ENCODE measurements at regions not wholly inside any gene's neighbourhood (a gene's known extent, or its start where the extent isn't known, plus 50 kb on each side); places are given as distances from the start of the nearest gene placed in this dataset.

DNA sequence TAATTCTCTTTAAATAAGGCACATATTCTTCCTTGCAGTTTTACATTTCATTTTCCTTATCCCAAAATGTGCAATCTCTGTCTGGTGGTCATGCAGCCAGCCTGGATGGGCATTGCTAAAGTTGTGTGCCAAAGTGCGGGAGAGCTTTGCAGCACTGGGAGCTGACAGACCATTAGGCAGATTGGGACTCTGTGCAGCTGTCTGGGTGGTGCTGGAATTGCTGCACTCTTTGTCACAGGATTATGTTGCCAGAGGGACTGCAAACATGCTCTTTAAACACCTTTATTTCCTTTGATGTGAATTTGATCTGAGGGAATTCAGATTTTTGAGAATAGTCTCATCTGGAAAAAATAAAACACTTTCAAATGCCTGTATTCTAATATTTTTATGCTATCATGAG lies 956.2 kb upstream of the DIAPH2 start:
- no peaks in the 10 kb centered on the region for H3K9me3 ChIP-seq
- intact Hi-C loops (cut with DNase I), result no loop called here
- H3K4me1 ChIP-seq, result no peaks in the 10 kb centered on the region
- H3K27me3 ChIP-seq, result no peaks in the 10 kb centered on the region
- ATAC-seq (no peak), DNase-seq (no peak)
- TF ChIP-seq, protein P1, sequence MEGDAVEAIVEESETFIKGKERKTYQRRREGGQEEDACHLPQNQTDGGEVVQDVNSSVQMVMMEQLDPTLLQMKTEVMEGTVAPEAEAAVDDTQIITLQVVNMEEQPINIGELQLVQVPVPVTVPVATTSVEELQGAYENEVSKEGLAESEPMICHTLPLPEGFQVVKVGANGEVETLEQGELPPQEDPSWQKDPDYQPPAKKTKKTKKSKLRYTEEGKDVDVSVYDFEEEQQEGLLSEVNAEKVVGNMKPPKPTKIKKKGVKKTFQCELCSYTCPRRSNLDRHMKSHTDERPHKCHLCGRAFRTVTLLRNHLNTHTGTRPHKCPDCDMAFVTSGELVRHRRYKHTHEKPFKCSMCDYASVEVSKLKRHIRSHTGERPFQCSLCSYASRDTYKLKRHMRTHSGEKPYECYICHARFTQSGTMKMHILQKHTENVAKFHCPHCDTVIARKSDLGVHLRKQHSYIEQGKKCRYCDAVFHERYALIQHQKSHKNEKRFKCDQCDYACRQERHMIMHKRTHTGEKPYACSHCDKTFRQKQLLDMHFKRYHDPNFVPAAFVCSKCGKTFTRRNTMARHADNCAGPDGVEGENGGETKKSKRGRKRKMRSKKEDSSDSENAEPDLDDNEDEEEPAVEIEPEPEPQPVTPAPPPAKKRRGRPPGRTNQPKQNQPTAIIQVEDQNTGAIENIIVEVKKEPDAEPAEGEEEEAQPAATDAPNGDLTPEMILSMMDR (IDR thresholded peaks at IDR 0.05), result no peak
- H3K4me3 ChIP-seq, result no peak overlapping the region
- H3K27ac ChIP-seq, result no peak overlapping the region
- no peaks in the 10 kb centered on the region for H3K36me3 ChIP-seq

DNA sequence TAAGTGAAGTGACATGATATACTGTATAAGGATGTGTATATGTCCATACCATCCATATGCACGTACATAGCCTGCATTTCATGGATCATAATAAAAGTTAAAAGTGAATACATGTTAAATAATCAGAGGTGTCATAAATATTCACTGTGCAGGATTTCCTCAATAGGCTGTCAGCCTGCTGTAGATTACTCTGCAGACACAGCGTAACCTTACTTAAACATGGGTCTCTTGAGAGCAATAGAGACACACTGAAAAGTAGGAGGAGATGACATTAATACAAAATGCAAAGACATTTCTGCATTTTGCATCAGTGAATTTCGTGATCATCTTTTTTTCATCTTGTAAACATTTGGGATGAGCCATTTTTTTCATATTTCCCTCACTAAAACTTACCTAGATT lies 955.2 kb upstream of the DIAPH2 start:
- Histone ChIP-seq H3K4me3 (no peak overlapping the region), H3K27ac (no peak overlapping the region), H3K9me3 (no peaks in the 10 kb centered on the region), H3K27me3 (no peaks in the 10 kb centered on the region), H3K36me3 (no peaks in the 10 kb centered on the region), H3K4me1 (no peaks in the 10 kb centered on the region)
- intact Hi-C loops (cut with DNase I), result no loop called here
- TF ChIP-seq, protein P1 (IDR thresholded peaks at IDR 0.05), result no peak
- DNase-seq (no peak), ATAC-seq (no peak)

DNA sequence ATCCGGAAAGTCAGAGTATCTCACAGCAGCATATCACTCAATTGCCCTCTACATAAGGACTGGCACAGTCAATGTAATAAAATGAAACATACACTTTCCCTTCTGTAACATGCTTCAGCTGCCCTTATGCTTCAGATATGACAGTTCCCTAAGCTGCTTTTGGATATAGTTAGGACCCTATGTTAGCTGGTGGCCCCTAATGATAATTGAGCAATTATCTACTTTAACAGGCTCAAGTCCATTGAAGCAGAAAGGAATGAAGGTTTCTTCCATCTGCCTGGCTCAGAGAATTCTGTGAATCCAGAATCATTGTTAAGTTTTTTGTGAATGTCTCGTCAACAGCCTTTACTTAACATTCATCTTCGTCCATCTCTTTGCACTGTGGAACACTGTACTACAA lies 951.2 kb upstream of the DIAPH2 start:
- Histone ChIP-seq H3K27ac (no peak overlapping the region), H3K4me3 (no peak overlapping the region), H3K36me3 (no peaks in the 10 kb centered on the region), H3K27me3 (no peaks in the 10 kb centered on the region), H3K9me3 (no peaks in the 10 kb centered on the region), H3K4me1 (no peaks in the 10 kb centered on the region)
- DNase-seq, result no peak
- intact Hi-C loops (cut with DNase I), result no loop called here
- TF ChIP-seq, protein P1 (IDR thresholded peaks at IDR 0.05), result no peak
- ATAC-seq, result no peak

DNA sequence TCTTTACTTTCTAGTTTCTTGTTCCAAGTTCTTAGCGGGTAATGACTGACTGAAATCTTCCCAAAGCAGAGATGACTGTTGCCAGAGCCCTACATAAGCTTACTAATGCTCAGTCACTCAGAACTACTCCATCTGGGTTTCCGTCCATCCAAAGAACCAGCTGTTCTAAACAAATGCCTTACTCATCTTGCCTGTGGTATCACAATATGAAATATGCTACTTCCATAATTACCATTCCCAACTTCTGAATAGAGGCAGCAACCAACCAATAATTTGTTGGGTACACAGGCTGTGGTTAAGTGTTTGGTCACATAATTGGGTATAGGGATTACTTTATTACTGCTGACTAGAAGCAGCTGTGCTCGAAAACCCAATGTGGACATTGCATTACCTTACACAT lies 930.2 kb upstream of the DIAPH2 start:
- intact Hi-C loops (cut with DNase I), result no loop called here
- DNase-seq, result no peak
- TF ChIP-seq, protein P1 (IDR thresholded peaks at IDR 0.05), result no peak
- no peak overlapping the region for H3K27ac ChIP-seq
- ATAC-seq, result no peak
- no peaks in the 10 kb centered on the region for H3K27me3 ChIP-seq
- H3K4me3 ChIP-seq, result no peak overlapping the region
- no peaks in the 10 kb centered on the region for H3K36me3 ChIP-seq
- H3K9me3 ChIP-seq, result no peaks in the 10 kb centered on the region
- H3K4me1 ChIP-seq, result no peaks in the 10 kb centered on the region

DNA sequence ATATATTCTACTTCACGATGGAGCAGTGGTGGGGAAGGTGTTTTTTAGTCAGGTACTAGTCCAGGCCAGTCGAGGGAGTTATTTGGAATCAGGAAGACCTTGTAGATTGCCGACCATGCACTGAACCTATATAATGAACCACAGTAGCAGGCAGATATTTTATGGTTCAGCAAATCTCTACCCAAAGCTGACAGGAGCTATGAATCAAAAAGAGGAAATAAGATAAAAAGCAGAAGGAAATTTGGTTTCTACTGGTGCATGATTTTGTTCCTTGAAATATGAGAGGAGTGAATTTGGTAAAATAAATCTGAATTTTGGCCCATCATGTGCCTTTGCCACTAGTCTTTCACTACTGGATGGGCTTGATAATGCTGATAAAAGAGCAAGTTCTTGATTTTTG lies 924.3 kb upstream of the DIAPH2 start:
- no peak overlapping the region for H3K27ac ChIP-seq
- H3K36me3 ChIP-seq, result no peaks in the 10 kb centered on the region
- intact Hi-C loops (cut with DNase I), result no loop called here
- DNase-seq, result no peak
- H3K9me3 ChIP-seq, result no peaks in the 10 kb centered on the region
- H3K27me3 ChIP-seq, result no peaks in the 10 kb centered on the region
- ATAC-seq, result no peak
- no peaks in the 10 kb centered on the region for H3K4me1 ChIP-seq
- TF ChIP-seq, protein P1 (IDR thresholded peaks at IDR 0.05), result no peak
- no peak overlapping the region for H3K4me3 ChIP-seq

DNA sequence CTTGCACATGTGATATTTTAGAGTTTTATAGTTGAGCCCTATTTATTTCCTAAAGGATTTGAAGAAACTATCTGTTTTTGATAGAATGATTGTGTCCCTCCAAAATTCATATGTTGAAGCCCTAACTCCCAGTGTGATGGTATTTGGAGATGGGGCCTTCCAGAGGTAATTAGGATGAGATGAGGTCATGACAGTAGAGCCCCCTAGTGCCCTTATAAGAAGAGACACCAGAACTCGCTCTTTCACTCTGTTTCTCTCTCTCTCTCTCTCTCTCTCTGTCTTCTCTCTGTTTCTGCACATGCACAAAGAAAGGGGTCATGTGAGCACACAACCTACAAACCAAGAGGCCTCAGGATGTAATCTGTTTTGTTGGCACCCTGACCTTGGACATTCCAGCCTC lies 921.9 kb upstream of the DIAPH2 start:
- Histone ChIP-seq H3K4me3 (no peak overlapping the region), H3K36me3 (no peaks in the 10 kb centered on the region), H3K27ac (no peak overlapping the region), H3K27me3 (no peaks in the 10 kb centered on the region), H3K4me1 (no peaks in the 10 kb centered on the region), H3K9me3 (no peaks in the 10 kb centered on the region)
- TF ChIP-seq, protein P1 (IDR thresholded peaks at IDR 0.05), result no peak
- intact Hi-C loops (cut with DNase I), result no loop called here
- no peak for ATAC-seq
- DNase-seq, result no peak

Measured in upper lobe of right lung (tissue), 1 donor.